GM23338 (cell line): ENCODE measurements at regions not wholly inside any gene's neighbourhood (a gene's known extent, or its start where the extent isn't known, plus 50 kb on each side); places are given as distances from the start of the nearest gene placed in this dataset.

ENCODE experiments used
- ATAC-seq: fragments of 200-7000 bp; cut with Tn5 transposase; 3 replicates; pipeline ENCODE4 v1.9.1; 2020
- DNase-seq: peaks from one replicate; pipeline ENCODE4 v3.0.0-alpha.2; 2015; ENCODE audit warnings: low spot score
- H2AFZ ChIP-seq: fragments of 200-600 bp; sonication (generic); 2 replicates; pipeline ENCODE4 v1.8.0; 2016; ENCODE audit warnings: antibody characterized with exemption, mild to moderate bottlenecking, moderate library complexity
- H3F3A ChIP-seq: fragments of 200-600 bp; sonication (generic); replicated peaks from 2 replicates; pipeline ENCODE4 v1.8.0; 2017; ENCODE audit warnings: antibody characterized with exemption, mixed run types, low read depth
- H3K27ac ChIP-seq: fragments of 200-600 bp; sonication (generic); 2 replicates; pipeline ENCODE4 v1.6.1; 2016; ENCODE audit warnings: low read depth
- H3K27me3 ChIP-seq: fragments of 200-600 bp; sonication (generic); 2 replicates; pipeline ENCODE4 v1.8.0; 2016; ENCODE audit warnings: mild to moderate bottlenecking, mixed run types, moderate library complexity; ENCODE audit not compliant: insufficient read depth
- H3K36me3 ChIP-seq: fragments of 200-600 bp; sonication (generic); 2 replicates; pipeline ENCODE4 v1.8.0; 2016; ENCODE audit warnings: mild to moderate bottlenecking; ENCODE audit not compliant: insufficient read depth
- H3K4me1 ChIP-seq: fragments of 200-600 bp; sonication (generic); 2 replicates; pipeline ENCODE4 v1.8.0; 2016; ENCODE audit warnings: mild to moderate bottlenecking, moderate library complexity; ENCODE audit not compliant: insufficient read depth
- H3K4me2 ChIP-seq: fragments of 200-600 bp; sonication (generic); 2 replicates; pipeline ENCODE4 v1.7.1; 2017; ENCODE audit warnings: mixed run types
- H3K4me3 ChIP-seq: fragments of 200-600 bp; sonication (generic); 2 replicates; pipeline ENCODE4 v1.6.1; 2016; ENCODE audit warnings: mixed run types
- H3K79me2 ChIP-seq: fragments of 200-600 bp; sonication (generic); replicated peaks from 2 replicates; pipeline ENCODE4 v1.8.0; 2017; ENCODE audit warnings: mild to moderate bottlenecking; ENCODE audit not compliant: insufficient read depth
- H3K9me2 ChIP-seq: fragments of 200-600 bp; sonication (generic); 2 replicates; pipeline ENCODE4 v1.8.0; 2017; ENCODE audit not compliant: insufficient read depth
- H4K20me1 ChIP-seq: fragments of 200-600 bp; sonication (generic); replicated peaks from 2 replicates; pipeline ENCODE4 v1.8.0; 2017; ENCODE audit warnings: mild to moderate bottlenecking; ENCODE audit not compliant: insufficient read depth
- H3K27ac Mint-ChIP-seq: 2 replicates; pipeline ENCODE4 v1.8.0; 2020; ENCODE audit warnings: inconsistent platforms, mild to moderate bottlenecking, moderate library complexity, mixed read lengths
- H3K27me3 Mint-ChIP-seq: 3 replicates; pipeline ENCODE4 v1.8.0; 2022; ENCODE audit warnings: low read depth, mild to moderate bottlenecking, moderate library complexity, mixed read lengths, inconsistent platforms; ENCODE audit not compliant: insufficient read depth, poor library complexity
- H3K36me3 Mint-ChIP-seq: 3 replicates; pipeline ENCODE4 v1.8.0; 2021; ENCODE audit warnings: low read depth, mild to moderate bottlenecking, inconsistent platforms, moderate library complexity, mixed read lengths
- H3K4me1 Mint-ChIP-seq: 3 replicates; pipeline ENCODE4 v1.8.0; 2020; ENCODE audit warnings: mild to moderate bottlenecking, inconsistent platforms, mixed read lengths
- H3K4me3 Mint-ChIP-seq: 3 replicates; pipeline ENCODE4 v1.8.0; 2021; ENCODE audit warnings: moderate library complexity, mild to moderate bottlenecking, inconsistent platforms, mixed read lengths
- H3K9me3 Mint-ChIP-seq: 3 replicates; pipeline ENCODE4 v1.8.0; 2020; ENCODE audit warnings: moderate library complexity, mild to moderate bottlenecking, inconsistent platforms, mixed read lengths
- CREB1 ChIP-seq: fragments of 250-450 bp; sonication (Bioruptor Pico); IDR thresholded peaks from 2 replicates; pipeline ENCODE4 v1.5.0; 2020; ENCODE audit warnings: low read depth, mild to moderate bottlenecking, moderate library complexity
- CTCF ChIP-seq, 2 experiments: fragments of 200-600 bp in 1 of 2; sonication (generic) in 1 of 2; conservative IDR thresholded peaks; 2 replicates each; pipeline versions ENCODE4 v1.5.1 to v1.6.1; 2016 to 2017; ENCODE audit warnings: antibody characterized with exemption in 2 of 2, low read depth in 2 of 2, mild to moderate bottlenecking in 2 of 2, moderate library complexity in 1 of 2
- ETS1 ChIP-seq: IDR thresholded peaks from 2 replicates; pipeline ENCODE4 v1.6.1; 2016; ENCODE audit warnings: antibody characterized with exemption
- EZH2 ChIP-seq: fragments of 200-600 bp; sonication (generic); IDR thresholded peaks from one replicate; pipeline ENCODE4 v1.8.0; 2017; ENCODE audit warnings: antibody characterized with exemption, mild to moderate bottlenecking, low read depth; ENCODE audit not compliant: unreplicated experiment
- EZH2phosphoT487 ChIP-seq: fragments of 200-600 bp; sonication (generic); IDR thresholded peaks from one replicate; pipeline ENCODE4 v1.8.1; 2018; ENCODE audit warnings: antibody characterized with exemption; ENCODE audit not compliant: unreplicated experiment
- NANOG ChIP-seq: IDR thresholded peaks from 2 replicates; pipeline ENCODE4 v1.6.1; 2016; ENCODE audit warnings: antibody characterized with exemption, borderline replicate concordance
- POLR2AphosphoS5 ChIP-seq: IDR thresholded peaks from 2 replicates; pipeline ENCODE4 v1.6.1; 2016; ENCODE audit warnings: antibody characterized with exemption, low read depth
- REST ChIP-seq: IDR thresholded peaks from one replicate; pipeline ENCODE4 v1.6.1; 2018; ENCODE audit warnings: antibody characterized with exemption; ENCODE audit not compliant: unreplicated experiment
- STAT1 ChIP-seq: IDR thresholded peaks from one replicate; pipeline ENCODE4 v1.6.1; 2016; ENCODE audit warnings: antibody characterized with exemption; ENCODE audit not compliant: unreplicated experiment
- ZNF114 ChIP-seq: fragments of 250-450 bp; sonication (Bioruptor Pico); IDR thresholded peaks from 2 replicates; pipeline ENCODE4 v1.5.0; 2020; ENCODE audit warnings: mild to moderate bottlenecking, moderate library complexity

- Histone ChIP-seq H3K27me3 (no peaks in the 10 kb centered on the region), H3K79me2 (no peaks in the 10 kb centered on the region), H3K27ac (no peak overlapping the region), H3K4me3 (no peak overlapping the region), H3F3A (no peaks in the 10 kb centered on the region), H3K4me1 (no peaks in the 10 kb centered on the region), H2AFZ (no peak overlapping the region), H4K20me1 (no peaks in the 10 kb centered on the region), H3K4me2 (no peak overlapping the region), H3K9me2 (no peaks in the 10 kb centered on the region; the same call in 1 of the 2 replicates), H3K36me3 (no peaks in the 10 kb centered on the region)
- TF ChIP-seq CREB1 (no peak), POLR2AphosphoS5 (no peak), ZNF114 (CRISPR knock-in tag) (no peak), REST (no peak), STAT1 (no peak), EZH2phosphoT487 (no peak), CTCF (conservative IDR thresholded peaks at IDR 0.05; ENCODE audit: low read depth in 2 of 2) (no peak), ETS1 (no peak), NANOG (no peak), EZH2 (no peak)
- ATAC-seq = no peak
- no peaks in the 10 kb centered on the region for H3K4me1 Mint-ChIP-seq
- no peaks in the 10 kb centered on the region for H3K27me3 Mint-ChIP-seq
- H3K9me3 Mint-ChIP-seq = no peaks in the 10 kb centered on the region
- no peak overlapping the region for H3K27ac Mint-ChIP-seq
- H3K36me3 Mint-ChIP-seq = no peaks in the 10 kb centered on the region
- DNase-seq = no peak
- no peak overlapping the region for H3K4me3 Mint-ChIP-seq
Measured at GRCh38 chr3:105170423-105170822, 196.3 kb upstream of the ALCAM start.
